GM12878 (cell line): ENCODE measurements at regions not wholly inside any gene's neighbourhood (a gene's known extent, or its start where the extent isn't known, plus 50 kb on each side); places are given as distances from the start of the nearest gene placed in this dataset.

ENCODE experiments used
- ATAC-seq: fragments of 200-7000 bp; cut with Tn5 transposase; 3 replicates; pipeline ENCODE4 v1.9.1; 2020; ENCODE audit warnings: mild to moderate bottlenecking, moderate library complexity
- BruUV-seq: library from RNA; stranded (reverse); fragments of 400-500 nt; replicated peaks from 2 replicates; lab custom pipeline; 2021; lab: Mats Ljungman, UMichigan
- CTCF ChIA-PET: fragments of 300-600 bp; sonication (Branson Sonifier 250); formaldehyde crosslinking; extraction: SDS; loops from one replicate; lab custom pipeline; 2021; ENCODE audit warnings: inconsistent platforms; lab: Yijun Ruan, JAX
- POLR2A ChIA-PET: fragments of 350-600 bp; formaldehyde crosslinking; extraction: SDS; loops from one replicate; lab custom pipeline; 2021; ENCODE audit warnings: inconsistent platforms; lab: Charles Lee
- RAD21 ChIA-PET: fragments of 300-600 bp; sonication (Branson Sonifier 250); formaldehyde crosslinking; loops from one replicate; lab custom pipeline; 2023; ENCODE audit warnings: antibody characterized with exemption; ENCODE audit not compliant: unreplicated experiment; lab: Charles Lee
- SMC1A ChIA-PET: fragments of 300-600 bp; sonication (Branson Sonifier 250); formaldehyde crosslinking; loops from one replicate; lab custom pipeline; 2023; ENCODE audit not compliant: unreplicated experiment, uncharacterized antibody; lab: Charles Lee
- DNase-seq: peaks from one replicate; pipeline ENCODE4 v3.0.0-alpha.2; 2011; ENCODE audit warnings: low read depth, low spot score
- FAIRE-seq: peaks from 3 replicates; lab custom pipeline; 2011; peaks lifted over from hg19 to GRCh38; lab: Jason Lieb, UNC
- H2AFZ ChIP-seq: 2 replicates; pipeline ENCODE4 v1.6.0; 2011; ENCODE audit warnings: low read depth, low read length, control low read depth; ENCODE audit not compliant: control insufficient read depth
- H3K27ac ChIP-seq: 2 replicates; pipeline ENCODE4 v1.5.1; 2011; ENCODE audit warnings: control low read depth; ENCODE audit not compliant: control insufficient read depth, insufficient read depth
- H3K27me3 ChIP-seq, 2 experiments: replicated peaks in 1 of 2; 2 replicates each; pipeline versions ENCODE4 v1.6.0 to v1.6.1; 2011; ENCODE audit warnings: low read length in 1 of 2; ENCODE audit not compliant: control insufficient read depth in 2 of 2, insufficient read depth in 2 of 2
- H3K36me3 ChIP-seq, 2 experiments: 2 replicates each; pipeline ENCODE4 v1.5.1; 2011; ENCODE audit warnings: low read length in 1 of 2; ENCODE audit not compliant: control insufficient read depth in 2 of 2, insufficient read depth in 2 of 2
- H3K4me1 ChIP-seq: 2 replicates; pipeline ENCODE4 v1.6.1; 2011; ENCODE audit warnings: mild to moderate bottlenecking, low read length, moderate library complexity, mixed read lengths; ENCODE audit not compliant: control insufficient read depth, insufficient read depth
- H3K4me2 ChIP-seq: 2 replicates; pipeline ENCODE4 v1.6.0; 2011; ENCODE audit warnings: control low read depth; ENCODE audit not compliant: control insufficient read depth, insufficient read depth
- H3K4me3 ChIP-seq: fragments of 200-600 bp; sonication (generic); 2 replicates; pipeline ENCODE4 v1.5.1; 2016
- H3K79me2 ChIP-seq: 2 replicates; pipeline ENCODE4 v1.6.0; 2011; ENCODE audit warnings: low read length; ENCODE audit not compliant: control insufficient read depth, insufficient read depth
- H3K9ac ChIP-seq: 2 replicates; pipeline ENCODE4 v1.8.0; 2011; ENCODE audit warnings: low read length, control low read depth, mixed read lengths; ENCODE audit not compliant: control insufficient read depth, insufficient read depth
- H3K9me3 ChIP-seq: replicated peaks from 3 replicates; pipeline ENCODE4 v1.5.1; 2011; ENCODE audit warnings: mild to moderate bottlenecking, low read length; ENCODE audit not compliant: control insufficient read depth, insufficient read depth
- H4K20me1 ChIP-seq: 2 replicates; pipeline ENCODE4 v1.6.0; 2011; ENCODE audit not compliant: control insufficient read depth, insufficient read depth
- EP300 ChIP-seq, 2 experiments: fragments of 150-350 bp in 1 of 2; IDR thresholded peaks; 2 replicates each; pipeline ENCODE4 v1.6.1; 2011 to 2012; ENCODE audit warnings: low read depth in 2 of 2, low read length in 2 of 2, borderline replicate concordance in 1 of 2, improper control_type of control experiment in 1 of 2, inconsistent platforms in 1 of 2; ENCODE audit not compliant: control insufficient read depth in 1 of 2
- LARP7 ChIP-seq: fragments of 450-650 bp; IDR thresholded peaks from 2 replicates; pipeline ENCODE4 v1.6.1; 2017; ENCODE audit warnings: mild to moderate bottlenecking
- MEF2B ChIP-seq: fragments of 450-650 bp; IDR thresholded peaks from 2 replicates; pipeline ENCODE4 v1.6.1; 2018; ENCODE audit warnings: mild to moderate bottlenecking, moderate library complexity; ENCODE audit not compliant: partially characterized antibody, poor library complexity, severe bottlenecking
- NR2C2 ChIP-seq: IDR thresholded peaks from 2 replicates; pipeline ENCODE4 v1.6.1; 2011; ENCODE audit warnings: borderline replicate concordance, low read depth; ENCODE audit not compliant: control insufficient read depth, insufficient read length
- RCOR1 ChIP-seq: conservative IDR thresholded peaks from 2 replicates; pipeline ENCODE4 v1.6.1; 2012; ENCODE audit warnings: low read depth, low read length, improper control_type of control experiment
- SREBF1 ChIP-seq: IDR thresholded peaks from 2 replicates; pipeline ENCODE4 v1.6.1; 2012; ENCODE audit warnings: mild to moderate bottlenecking, low read length
- SUZ12 ChIP-seq: fragments of 200-600 bp; sonication (generic); IDR thresholded peaks from one replicate; pipeline ENCODE4 v1.6.1; 2018; ENCODE audit warnings: antibody characterized with exemption, mild to moderate bottlenecking; ENCODE audit not compliant: unreplicated experiment
- TARDBP ChIP-seq: IDR thresholded peaks from 2 replicates; pipeline ENCODE4 v1.6.1; 2016; ENCODE audit warnings: borderline replicate concordance
- TCF12 ChIP-seq: IDR thresholded peaks from 2 replicates; pipeline ENCODE4 v1.6.1; 2011; ENCODE audit warnings: low read depth, mild to moderate bottlenecking, low read length
- ZBED1 ChIP-seq: IDR thresholded peaks from 2 replicates; pipeline ENCODE4 v1.6.1; 2016; ENCODE audit warnings: borderline replicate concordance
- WGBS: methylation state at CpG from one replicate; pipeline ENCODE4 v1.1.6; 2016; ENCODE audit warnings: low lambda C conversion rate; ENCODE audit not compliant: insufficient replicate concordance, insufficient coverage; ENCODE audit errors: missing lambda C conversion rate; 5-methylcytosine and 5-hydroxymethylcytosine counted together
- in situ Hi-C: fragments of 300-500 bp; cut with MboI; formaldehyde crosslinking; loops from 9 replicates; pipeline ENCODE4 v1.14.3; 2018; ENCODE audit warnings: mixed read lengths
- intact Hi-C: fragments of 100-400 bp; cut with micrococcal nuclease; formaldehyde crosslinking; loops from one replicate; pipeline ENCODE4 v1.14.2; 2022; ENCODE audit not compliant: unreplicated experiment
- TF ChIP-seq, protein P1 (sequence below): fragments of 450-650 bp; IDR thresholded peaks from 2 replicates; pipeline ENCODE4 v1.6.1; 2016; ENCODE audit warnings: mild to moderate bottlenecking
- TF ChIP-seq, protein P2 (sequence below): fragments of 450-650 bp; IDR thresholded peaks from 2 replicates; pipeline ENCODE4 v1.6.1; 2017; ENCODE audit warnings: low read depth, mild to moderate bottlenecking, moderate library complexity

DNA sequence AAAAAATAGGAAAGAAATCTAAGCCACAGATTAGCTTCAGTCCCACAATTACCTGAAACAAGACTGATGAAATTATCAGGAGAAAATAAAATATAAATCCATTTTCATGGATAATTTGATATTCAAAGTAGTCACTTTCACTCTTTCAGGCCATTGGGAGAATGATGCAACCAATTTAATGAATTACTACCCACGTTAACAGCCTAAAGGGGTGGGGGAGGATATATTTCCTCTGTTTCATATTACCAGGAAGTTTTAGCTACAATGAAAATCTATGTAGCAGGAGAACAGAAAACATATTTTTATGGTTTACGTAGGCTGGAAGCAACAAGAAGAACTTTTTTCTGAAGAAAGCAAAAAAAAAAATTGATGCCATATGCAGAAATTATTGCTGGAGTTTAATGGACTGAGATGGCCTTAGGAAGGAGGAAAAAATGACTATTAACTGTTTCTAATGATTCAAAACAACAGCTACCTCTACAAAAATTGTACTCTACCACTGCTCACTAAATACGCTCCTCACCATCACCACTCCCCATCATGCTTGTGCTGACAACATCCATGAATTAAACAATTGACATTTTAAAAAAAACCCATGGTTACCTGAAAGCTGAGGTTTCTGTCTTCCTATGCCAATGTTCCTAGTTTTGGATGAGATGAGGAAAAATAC, 100.9 kb downstream of the CXXC4 start:
- no peaks in the 10 kb centered on the region; the same call in 2 of the 3 replicates for H3K9me3 ChIP-seq
- H3K36me3 ChIP-seq, result no peaks in the 10 kb centered on the region
- intact Hi-C loops, result no loop called here
- no peaks in the 10 kb centered on the region for H3K27me3 ChIP-seq
- 34% methylated on average over 3 of the region's 3 CpGs for WGBS
- no peak for DNase-seq
- ChIA-PET CTCF (interaction anchor here (1.0 to 1.6 kb wide), 4 partner anchors 9 to 179 kb away, joined by 3 to 4 read pairs (median 4); no protein-coding TSS in a partner anchor), SMC1A (interaction anchor here (0.6 to 1.2 kb wide), 3 partner anchors 12 to 1204 kb away, joined by 3 read pairs; no protein-coding TSS in a partner anchor), RAD21 (no interaction called here), POLR2A (no interaction called here)
- no TSS peak for BruUV-seq
- ATAC-seq, result no peak
- in situ Hi-C loops, result no loop called here
- H3K4me3 ChIP-seq, result no peak overlapping the region
- no peak for FAIRE-seq
- peak overlapping the region; percentile 64 for H2AFZ ChIP-seq
- no peak overlapping the region for H3K9ac ChIP-seq
- no peaks in the 10 kb centered on the region for H3K4me1 ChIP-seq
- TF ChIP-seq, protein P1, sequence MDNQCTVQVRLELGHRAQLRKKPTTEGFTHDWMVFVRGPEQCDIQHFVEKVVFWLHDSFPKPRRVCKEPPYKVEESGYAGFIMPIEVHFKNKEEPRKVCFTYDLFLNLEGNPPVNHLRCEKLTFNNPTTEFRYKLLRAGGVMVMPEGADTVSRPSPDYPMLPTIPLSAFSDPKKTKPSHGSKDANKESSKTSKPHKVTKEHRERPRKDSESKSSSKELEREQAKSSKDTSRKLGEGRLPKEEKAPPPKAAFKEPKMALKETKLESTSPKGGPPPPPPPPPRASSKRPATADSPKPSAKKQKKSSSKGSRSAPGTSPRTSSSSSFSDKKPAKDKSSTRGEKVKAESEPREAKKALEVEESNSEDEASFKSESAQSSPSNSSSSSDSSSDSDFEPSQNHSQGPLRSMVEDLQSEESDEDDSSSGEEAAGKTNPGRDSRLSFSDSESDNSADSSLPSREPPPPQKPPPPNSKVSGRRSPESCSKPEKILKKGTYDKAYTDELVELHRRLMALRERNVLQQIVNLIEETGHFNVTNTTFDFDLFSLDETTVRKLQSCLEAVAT, result no peak
- H3K27ac ChIP-seq, result no peak overlapping the region
- H3K4me2 ChIP-seq, result no peak overlapping the region
- H4K20me1 ChIP-seq, result no peaks in the 10 kb centered on the region
- no peaks in the 10 kb centered on the region for H3K79me2 ChIP-seq

DNA sequence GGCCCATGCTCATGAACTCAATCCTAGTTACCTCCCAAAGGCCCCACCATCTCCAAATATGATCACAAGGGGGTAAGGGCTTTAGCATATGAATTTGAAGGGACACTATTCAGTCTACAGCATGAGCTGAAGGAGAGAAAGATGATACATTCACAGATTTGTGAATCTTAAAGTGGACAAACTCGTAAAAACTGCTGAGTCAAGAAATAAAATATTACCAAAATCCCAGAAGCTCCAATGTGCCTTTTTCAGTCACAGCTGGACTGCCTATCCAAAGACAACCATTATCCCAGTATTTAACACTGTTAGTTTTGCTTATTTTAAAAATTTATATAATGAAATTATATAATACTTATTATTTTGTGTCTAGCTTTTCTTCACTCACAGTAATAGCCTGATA, 109.0 kb downstream of the CXXC4 start:
- BruUV-seq, result no TSS peak
- TF ChIP-seq MEF2B, result no peak
- no peak for TF ChIP-seq SREBF1
- no peak for TF ChIP-seq NR2C2
- TF ChIP-seq TCF12, result no peak
- TF ChIP-seq TARDBP, result no peak
- TF ChIP-seq SUZ12, result no peak
- no peak for TF ChIP-seq ZBED1
- no peak for TF ChIP-seq EP300 (IDR thresholded peaks at IDR 0.05; ENCODE audit: borderline replicate concordance in 1 of 2, control insufficient read depth in 1 of 2, low read depth in 2 of 2, low read length in 2 of 2)
- no peak for TF ChIP-seq RCOR1
- TF ChIP-seq, protein P2, sequence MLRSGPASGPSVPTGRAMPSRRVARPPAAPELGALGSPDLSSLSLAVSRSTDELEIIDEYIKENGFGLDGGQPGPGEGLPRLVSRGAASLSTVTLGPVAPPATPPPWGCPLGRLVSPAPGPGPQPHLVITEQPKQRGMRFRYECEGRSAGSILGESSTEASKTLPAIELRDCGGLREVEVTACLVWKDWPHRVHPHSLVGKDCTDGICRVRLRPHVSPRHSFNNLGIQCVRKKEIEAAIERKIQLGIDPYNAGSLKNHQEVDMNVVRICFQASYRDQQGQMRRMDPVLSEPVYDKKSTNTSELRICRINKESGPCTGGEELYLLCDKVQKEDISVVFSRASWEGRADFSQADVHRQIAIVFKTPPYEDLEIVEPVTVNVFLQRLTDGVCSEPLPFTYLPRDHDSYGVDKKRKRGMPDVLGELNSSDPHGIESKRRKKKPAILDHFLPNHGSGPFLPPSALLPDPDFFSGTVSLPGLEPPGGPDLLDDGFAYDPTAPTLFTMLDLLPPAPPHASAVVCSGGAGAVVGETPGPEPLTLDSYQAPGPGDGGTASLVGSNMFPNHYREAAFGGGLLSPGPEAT, result no peak
- no peak for TF ChIP-seq LARP7

More for the DNA sequence above, 109.0 kb downstream of the CXXC4 start:
- POLR2A ChIA-PET, result no interaction called here
- Histone ChIP-seq H3K36me3 (no peaks in the 10 kb centered on the region), H3K4me1 (no peaks in the 10 kb centered on the region), H3K9ac (no peak overlapping the region), H3K4me3 (no peak overlapping the region), H3K27ac (no peak overlapping the region), H2AFZ (no peak overlapping the region), H3K9me3 (no peaks in the 10 kb centered on the region), H3K79me2 (no peaks in the 10 kb centered on the region), H3K4me2 (no peak overlapping the region), H4K20me1 (no peaks in the 10 kb centered on the region), H3K27me3 (no peaks in the 10 kb centered on the region)
- FAIRE-seq (no peak), ATAC-seq (no peak), DNase-seq (no peak)
- intact Hi-C loops, result no loop called here
- RAD21 ChIA-PET, result no interaction called here
- SMC1A ChIA-PET, result no interaction called here
- CTCF ChIA-PET, result no interaction called here
- 53% methylated on average over 1 of the region's 1 CpG for WGBS
- in situ Hi-C loops, result no loop called here
